Anterior cingulate cortex (tissue), 58 donors: ENCODE measurements at regions not wholly inside any gene's neighbourhood (a gene's known extent, or its start where the extent isn't known, plus 50 kb on each side); places are given as distances from the start of the nearest gene placed in this dataset.
"Not testable (repeated sequence)": the region's sequence is repeated elsewhere in the genome, so short reads cannot be mapped to it uniquely, and the experiment has no call there.

Experiments used
- DNase-seq, 58 donors: peaks; one replicate each; lab custom pipeline; 2025; lab: John Stamatoyannopoulos, UW

DNA sequence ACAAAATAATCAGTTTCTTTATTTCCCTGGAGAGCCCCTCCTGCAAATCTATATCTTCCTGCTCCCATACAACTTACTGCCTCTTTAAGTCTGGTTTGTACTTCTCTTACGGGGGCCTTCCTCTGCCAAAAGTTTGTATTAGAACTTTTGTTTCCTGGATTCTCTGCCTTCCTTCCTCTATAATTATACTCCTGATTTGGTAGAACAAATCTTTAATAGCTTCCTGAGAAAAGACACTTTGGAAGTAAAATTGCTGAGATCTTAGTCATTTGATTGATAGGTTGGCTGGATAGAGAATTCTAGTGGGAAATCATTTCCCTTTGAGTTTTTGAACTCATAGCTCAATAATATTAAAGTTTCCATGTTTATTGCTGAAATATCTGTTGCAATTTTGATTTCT lies 499.2 kb downstream of the RAB38 start:
- no peak for DNase-seq

DNA sequence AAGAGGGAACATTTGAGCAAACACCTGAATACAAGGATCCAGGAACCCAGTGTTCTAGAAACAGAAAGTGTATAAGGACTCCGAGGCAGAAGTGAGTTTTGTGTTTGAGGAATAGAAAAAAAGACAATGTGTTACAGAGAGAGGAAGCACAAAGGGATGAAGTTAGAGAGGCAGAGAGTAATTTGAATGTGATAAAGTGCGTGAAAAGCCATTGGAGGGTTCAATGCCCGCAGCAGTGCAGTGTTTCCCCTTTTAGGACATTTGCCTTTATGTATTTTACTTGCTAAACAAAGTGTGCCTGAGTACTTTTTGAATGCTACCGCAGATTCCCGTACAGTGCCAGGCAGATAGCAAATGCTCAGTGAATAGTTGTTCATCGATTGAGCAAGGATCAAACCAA lies 508.5 kb downstream of the RAB38 start:
- no peak for DNase-seq

DNA sequence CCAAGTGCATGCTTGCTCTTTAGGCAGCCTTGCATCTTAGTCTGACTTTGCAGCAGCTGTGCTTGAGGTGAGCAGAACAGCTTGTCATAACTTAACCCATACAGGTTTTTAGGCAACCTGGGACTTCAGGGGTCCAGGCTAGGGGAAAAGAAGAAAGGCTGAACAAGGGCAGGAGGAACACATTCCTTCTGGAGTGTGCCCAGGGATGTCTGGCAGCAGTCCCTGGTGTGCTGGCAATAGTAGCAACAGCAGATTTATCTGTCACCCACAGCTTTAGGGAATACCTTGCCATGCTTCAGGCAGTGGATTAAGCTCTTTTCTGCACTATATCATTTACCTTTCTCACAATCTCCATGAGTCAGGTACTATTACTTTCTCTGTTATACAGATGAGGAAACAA lies 513.0 kb downstream of the RAB38 start:
- peak in 10 of 58 donors; percentile 2 to 17 (median 10) for DNase-seq

DNA sequence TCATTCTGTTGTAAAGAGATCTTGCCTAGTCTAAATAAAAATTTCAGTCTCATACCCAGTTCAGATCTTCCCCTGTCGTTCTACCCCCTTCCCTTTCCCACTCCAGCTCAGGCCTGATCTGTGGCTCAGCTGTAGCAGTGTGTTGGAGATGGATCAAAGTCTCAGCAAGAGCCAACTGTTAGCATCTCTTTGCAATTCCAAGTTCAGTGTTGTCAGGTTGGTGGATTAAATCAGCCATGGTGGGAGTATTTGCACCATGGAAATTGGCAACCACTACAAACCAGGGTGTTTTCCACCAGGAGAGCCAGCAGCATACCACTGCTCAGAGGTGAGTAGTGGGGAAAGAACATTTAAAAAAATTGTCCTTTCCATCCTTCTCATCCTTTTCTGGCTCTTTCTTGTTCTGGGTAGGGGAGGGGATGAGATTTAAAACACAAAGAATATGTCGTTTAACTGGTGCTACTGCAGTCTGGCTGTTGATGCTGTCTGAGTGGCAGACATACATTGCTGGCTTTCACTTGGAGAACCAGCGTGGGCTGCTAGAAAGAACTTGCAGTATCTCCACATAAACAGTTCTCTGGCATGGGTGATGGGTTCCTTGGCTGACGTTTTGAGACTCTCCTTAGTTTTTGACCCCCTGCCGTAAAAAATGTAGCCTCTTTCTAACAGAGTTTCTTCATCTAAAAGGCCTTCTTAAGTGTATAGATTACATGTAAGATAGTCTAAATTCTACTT lies 514.1 kb downstream of the RAB38 start:
- DNase-seq, result peak in 22 of 58 donors; percentile 3 to 77 (median 34)

DNA sequence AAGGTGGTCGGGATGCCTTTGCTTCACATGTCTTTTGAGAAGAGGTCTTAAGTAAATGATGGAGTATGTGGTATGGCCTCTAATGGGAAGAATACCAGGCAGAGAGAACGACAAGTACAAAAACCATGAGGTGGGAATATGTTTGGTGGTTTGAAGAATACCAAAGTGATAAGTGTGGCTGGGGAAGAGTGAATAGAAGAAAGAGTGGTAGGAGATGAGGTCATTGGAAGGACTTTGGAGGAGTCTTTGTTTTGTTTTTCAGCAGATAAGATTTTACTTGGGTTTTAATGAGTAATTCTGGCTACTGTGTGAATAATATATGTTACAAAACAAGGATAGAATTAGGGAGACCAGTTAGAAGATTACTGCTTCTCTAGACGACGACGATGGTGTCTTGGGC lies 515.4 kb downstream of the RAB38 start:
- no peak for DNase-seq

DNA sequence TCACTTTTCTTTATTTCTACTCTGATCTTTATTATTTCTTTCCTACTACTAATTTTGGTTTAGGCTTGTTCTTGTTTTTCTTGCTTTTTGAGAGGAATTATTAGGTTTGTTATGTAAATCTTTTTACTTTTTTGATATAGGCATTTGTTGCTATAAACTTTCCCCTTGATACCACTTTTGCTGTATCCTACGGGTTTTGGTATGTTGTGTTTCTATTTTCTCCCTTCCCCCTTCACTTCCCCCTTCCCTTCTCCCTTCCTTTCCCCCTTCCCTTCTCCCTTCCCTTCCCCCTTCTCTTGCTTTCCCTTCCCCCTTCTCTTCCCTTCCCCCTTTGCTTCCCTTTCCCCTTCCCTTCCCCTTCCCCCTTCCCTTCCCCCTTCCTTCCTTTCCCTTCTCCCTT lies 529.6 kb downstream of the RAB38 start:
- DNase-seq, result no peak

DNA sequence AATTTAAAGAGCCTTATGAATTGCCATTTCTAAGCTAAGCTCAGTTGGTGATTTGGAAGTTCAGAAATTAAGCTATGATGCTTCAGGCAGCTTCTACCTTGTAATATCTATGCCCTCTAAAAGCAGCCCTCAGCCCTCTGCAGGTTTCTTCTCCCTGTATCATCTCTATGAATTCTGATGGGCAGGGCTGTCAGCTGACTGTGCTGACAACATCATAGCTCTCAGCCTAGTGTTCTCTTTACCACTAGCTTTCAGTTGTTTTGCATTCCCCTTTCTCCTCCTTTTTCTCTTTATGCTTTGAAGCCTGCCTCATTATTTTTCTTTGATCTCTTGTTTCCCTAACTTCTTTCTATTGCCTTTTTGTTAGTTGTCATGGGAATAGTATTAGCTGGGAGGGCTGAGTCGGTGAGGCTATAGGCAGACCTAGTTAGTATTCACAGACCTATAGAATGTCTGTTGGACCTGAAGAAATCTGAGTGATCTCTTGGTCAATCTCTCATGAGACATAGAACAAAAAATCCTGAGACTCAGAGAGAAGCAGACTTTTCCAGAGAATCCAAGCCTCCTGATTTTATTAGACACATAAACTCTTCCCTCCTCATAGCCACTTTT lies 535.4 kb downstream of the RAB38 start:
- DNase-seq, result no peak

DNA sequence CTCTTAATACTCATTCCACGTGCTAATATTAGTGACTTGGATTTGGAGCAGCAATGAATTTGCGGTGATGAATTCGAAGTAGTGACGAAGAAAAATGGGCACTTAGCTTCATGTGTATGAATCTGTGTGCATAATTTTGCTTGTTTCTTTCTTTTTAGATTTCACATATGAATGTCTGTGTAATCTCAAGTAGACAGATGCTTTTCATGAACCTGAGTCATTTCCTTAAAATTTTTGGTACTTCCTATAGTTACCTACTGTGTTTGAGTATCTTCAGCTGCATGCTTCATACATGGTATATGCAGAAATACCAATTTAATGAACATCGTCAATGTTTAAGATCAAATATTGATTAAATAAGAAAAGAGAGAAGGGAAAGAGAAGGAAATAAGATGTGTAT lies 540.2 kb downstream of the RAB38 start:
- DNase-seq, result no peak

DNA sequence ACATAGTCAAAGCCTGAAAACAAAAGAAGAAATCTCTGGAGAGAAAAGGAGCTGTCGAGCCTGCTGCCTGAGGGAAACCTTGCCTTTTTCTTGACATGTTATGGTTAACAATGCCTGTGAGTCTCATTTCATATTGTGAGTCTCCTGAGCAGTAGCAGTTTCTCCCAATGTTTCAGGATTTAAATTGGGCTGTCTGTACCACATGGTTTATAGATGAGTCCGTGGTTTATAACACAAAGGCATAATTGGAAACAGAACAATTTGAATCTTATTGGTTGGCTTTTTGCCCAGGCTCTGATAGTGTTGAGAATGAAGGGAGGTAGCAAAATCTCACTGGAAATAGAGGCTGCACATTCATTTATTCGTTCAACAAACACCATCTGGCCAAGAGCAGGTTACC lies 540.9 kb downstream of the RAB38 start:
- no peak for DNase-seq

DNA sequence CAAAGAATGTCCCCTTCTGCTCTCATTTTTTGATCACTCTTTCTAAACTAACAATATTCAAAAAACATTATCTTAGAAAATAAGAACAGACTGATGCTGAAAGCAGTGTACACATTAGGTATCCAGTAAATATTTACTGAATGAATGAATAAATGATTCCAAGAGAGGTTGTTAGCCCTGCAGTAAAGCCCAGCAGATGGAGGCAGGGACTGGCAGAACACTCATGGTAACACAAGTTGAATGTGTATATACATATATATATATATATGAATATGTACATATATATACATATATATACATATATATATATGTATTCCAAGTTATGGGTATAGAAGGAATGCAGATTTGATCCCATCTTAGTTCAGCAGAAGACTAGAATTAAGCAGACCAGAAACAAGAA lies 546.3 kb downstream of the RAB38 start:
- DNase-seq, result no peak

DNA sequence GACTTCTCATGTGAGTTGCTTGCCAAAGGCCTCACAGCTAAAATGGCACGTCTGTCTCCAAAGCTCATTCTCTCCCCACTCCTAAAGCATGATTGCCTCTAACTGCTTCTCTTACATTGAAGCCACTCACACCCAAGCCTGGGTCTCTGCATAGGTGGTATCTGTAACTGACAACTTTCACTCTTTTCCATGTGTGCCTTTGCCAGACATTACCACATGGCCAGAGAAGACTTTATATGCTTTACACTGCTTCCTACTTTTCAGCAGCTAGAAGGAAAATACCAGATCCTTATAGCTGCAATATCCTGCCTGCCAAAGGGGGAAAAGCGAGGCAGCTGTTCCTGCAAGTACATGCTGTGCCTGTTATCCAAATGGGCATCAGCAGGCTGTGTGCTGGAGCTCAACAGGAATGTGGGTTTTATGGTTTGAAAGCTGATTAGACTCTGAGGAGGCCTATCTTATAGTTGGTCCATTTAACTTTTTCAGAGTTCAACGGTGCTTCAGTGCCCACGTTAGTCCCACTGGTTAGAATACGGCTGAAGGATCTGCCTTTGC lies 547.1 kb downstream of the RAB38 start:
- DNase-seq, result peak in 11 of 58 donors; percentile 1 to 20 (median 3)

DNA sequence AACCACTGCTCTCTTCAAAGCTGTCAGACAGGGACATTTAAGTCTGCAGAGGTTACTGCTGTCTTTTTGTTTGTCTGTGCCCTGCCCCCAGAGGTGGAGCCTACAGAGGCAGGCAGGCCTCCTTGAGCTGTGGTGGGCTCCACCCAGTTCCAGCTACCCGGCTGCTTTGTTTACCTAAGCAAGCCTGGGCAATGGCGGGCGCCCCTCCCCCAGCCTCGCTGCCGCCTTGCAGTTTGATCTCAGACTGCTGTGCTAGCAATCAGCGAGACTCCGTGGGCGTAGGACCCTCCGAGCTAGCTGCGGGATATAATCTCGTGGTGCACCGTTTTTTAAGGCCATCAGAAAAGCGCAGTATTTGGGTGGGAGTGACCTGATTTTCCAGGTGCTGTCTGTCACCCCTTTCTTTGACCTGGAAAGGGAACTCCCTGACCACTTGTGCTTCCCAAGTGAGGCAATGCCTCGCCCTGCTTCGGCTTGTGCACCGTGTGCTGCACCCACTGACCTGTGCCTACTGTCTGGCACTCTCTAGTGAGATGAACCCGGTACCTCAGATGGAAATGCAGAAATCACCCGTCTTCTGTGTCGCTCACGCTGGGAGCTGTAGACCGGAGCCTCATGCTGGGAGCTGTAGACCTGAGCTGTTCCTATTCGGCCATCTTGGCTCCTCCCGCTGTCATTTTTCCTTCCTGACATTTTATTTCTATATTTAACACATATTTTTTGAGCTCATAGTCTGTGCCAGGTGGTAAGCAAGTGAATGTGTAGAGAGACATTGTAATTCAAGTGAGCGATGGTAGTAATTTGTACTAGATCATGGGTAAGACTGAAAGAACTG lies 551.5 kb downstream of the RAB38 start:
- not testable (repeated sequence) for DNase-seq

DNA sequence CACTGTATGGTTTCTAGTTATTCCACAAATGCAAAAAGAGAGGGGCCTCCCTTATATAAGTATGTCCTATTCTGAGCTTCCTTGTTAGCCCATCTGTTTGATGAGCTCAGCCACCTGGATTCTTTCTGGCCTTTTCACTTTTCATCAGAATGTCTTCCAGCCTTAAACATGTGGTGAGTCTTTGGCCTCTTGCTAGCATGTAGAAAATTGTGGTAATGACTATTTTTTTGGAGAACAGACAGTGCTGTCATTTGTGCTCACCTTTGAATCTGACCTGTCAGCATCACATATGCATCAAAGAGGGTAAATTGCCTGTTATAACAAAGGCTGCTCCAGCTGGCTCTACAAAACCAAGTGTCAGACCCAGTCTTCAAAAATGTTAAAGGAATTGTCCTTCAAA lies 558.7 kb downstream of the RAB38 start:
- DNase-seq, result no peak

DNA sequence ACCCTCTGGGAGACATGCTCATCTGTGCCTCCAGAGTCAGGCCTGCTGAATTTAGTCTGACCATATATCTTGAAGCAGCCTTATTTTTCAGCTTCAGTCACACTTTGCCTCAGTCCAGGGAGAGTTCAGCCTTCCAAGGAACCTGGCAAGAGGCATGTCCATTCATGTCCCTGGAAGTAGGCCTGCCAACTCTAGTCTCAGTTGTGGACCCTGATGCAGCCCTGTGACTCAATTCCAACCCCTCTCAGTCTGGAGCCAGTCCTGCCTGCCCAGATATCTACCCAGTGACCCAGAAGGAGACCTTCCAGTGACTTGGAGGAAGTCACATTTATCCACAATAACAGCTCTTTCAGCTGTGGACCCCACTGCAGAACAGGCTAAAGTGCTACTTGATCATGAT lies 566.6 kb downstream of the TMEM135 start:
- no peak for DNase-seq

DNA sequence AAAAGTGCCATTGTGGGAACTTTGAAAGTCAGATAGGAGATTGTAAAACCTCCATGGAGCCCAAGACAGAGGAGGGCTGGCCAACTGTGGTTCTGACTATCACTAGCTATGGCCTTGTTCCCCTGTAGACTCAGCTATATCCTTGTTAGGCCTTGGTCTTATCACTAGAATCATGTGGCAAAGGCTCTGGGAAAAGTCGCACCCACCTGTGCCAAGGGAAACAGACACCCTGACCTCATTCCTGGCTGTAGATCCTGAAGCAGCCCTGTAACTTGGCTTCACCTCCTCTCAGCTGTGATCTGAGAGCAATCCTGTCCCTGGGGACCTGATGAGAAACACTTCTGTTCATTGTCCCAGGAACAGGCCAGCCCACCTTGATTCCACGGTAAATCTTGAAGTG lies 566.2 kb downstream of the TMEM135 start:
- DNase-seq, result no peak

DNA sequence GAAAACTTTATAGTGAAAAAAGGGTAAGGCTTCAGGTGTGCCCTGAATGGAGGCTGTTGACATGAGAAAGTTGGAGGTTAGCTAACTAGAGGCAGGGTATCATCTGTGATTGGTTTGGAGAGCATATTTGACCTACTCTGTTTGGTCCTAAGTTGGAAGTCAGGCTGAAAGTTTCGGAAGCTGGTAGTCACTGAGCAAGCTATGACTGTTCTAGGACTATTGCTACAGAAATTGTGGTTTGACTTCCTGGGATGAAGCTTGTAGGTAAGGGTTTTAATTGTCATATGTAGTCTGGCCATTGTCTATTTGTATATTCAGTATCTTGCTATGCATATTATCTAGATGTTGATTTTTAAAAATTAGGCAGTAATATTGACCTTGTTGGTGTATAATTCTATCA lies 565.0 kb downstream of the TMEM135 start:
- no peak for DNase-seq

DNA sequence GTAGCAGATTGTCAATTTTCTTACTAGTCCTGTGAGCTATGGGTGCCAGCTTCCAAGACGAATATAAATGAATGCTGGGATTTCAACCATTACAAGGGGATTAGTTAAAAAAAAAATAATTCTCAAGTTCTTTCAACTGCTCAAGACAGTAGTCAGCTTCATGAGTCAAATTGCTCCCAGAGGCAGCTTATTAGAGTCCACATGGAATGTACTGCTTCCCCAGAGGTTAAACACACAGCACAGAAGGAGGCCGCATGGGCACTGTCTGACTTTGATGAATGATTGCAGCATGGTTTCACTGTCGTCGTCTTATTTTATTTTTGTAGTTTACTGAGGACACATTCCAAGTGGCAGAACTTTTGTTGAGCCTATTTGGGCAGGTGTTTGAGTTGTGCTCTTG lies 563.2 kb downstream of the TMEM135 start:
- no peak for DNase-seq

DNA sequence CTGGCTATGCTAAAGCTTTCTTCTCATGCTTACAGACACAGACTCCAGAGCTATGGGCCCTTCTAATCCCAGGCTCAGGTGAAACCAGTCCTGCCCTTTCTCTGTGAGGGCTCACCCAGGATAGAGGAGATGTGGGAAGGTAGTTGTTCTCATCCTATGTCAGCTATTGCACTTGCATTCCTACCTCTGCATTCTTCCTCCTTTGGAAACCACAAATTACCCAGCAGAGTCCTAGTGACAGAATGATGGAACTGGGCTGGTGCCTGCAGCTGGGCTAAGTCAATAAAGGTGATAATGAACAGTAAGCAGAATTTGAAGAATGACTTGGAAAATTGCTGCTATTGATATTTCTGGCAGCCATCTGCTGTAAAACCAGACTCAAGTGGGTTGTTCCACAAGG lies 560.0 kb downstream of the TMEM135 start:
- DNase-seq, result no peak

DNA sequence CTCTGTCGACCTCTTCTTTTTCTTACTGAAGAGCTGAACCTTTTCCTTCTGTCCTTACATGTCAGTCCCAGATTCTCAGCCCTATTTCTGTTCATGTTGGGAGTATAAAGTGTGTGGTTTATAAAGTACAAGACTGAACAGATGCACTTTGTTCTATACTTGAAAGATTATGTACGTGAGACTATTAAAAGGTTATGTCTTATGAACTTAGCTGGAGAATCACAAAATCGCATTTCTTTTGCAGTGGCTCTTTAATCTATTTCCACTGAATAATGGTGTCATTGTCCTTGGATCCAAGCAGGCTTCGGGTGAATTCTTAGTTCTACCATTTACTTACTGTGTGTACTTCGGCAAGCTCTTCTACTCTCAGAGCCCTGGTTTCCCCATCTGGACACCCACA lies 558.4 kb downstream of the TMEM135 start:
- peak in 1 of 58 donors; percentile 6 for DNase-seq

DNA sequence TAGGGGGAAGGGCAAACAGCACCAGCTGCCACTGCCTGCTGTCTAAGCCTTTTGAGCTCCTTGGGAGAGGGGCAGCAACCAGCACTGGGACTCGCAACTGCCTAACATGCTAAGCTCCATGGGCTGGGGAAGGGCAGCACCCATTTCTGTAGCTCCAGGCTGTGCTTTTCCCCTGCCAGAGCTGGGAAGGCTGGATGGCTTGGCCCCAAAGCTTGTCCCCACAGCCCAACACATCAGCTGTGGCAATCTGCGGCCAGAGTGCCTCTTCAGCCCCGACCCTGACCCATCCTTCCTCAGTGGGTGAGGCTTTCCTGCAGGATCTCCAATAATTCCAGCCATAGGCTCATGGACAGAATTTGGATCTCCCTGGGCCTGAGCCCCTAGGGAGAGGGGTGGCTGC lies 551.3 kb downstream of the TMEM135 start:
- no peak for DNase-seq

DNA sequence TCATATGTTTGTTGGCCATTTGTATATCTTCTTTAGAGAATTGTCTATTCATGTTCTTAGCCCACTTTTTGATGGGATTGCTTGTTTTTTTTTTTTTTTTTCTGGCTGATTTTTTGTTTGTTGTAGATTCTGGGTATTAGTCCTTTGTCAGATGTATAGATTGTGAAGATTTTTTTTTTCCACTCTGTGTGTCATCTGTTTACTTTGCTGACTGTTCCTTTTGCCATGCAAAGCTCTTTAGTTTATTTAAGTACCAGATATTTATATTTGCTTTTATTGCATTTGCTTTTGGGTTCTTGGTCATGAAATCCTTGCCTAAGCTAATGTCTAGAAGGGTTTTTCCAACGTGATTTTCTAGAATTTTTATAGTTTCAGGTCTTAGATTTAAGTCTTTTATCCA lies 547.9 kb downstream of the TMEM135 start:
- not testable (repeated sequence) for DNase-seq
